ENCODE measurements at regions not wholly inside any gene's neighbourhood (a gene's known extent, or its start where the extent isn't known, plus 50 kb on each side); places are given as distances from the start of the nearest gene placed in this dataset.
"Not testable (repeated sequence)": the region's sequence is repeated elsewhere in the genome, so short reads cannot be mapped to it uniquely, and the experiment has no call there.

- no peak for TF ChIP-seq CTCF (IDR thresholded peaks at IDR 0.05; ENCODE audit: insufficient read depth, low read length, poor library complexity, severe bottlenecking)
- Histone ChIP-seq H3K4me3 (replicated peaks; ENCODE audit: low read depth, low read length) (no peak overlapping the region), H3K36me3 (ENCODE audit: control insufficient read depth, insufficient read depth, low read length) (no peaks in the 10 kb centered on the region), H3K27me3 (replicated peaks; ENCODE audit: control insufficient read depth, insufficient read depth, low read length) (no peaks in the 10 kb centered on the region)
- no peak for DNase-seq (ENCODE audit: extremely low read depth, insufficient read length)
These were observed 433.4 kb downstream of the PYDC2 start for GRCh38 chr3:191894406-191894805.

- no peak for DNase-seq (ENCODE audit: extremely low read depth, insufficient read length)
- no peaks in the 10 kb centered on the region for H3K27me3 ChIP-seq (replicated peaks; ENCODE audit: control insufficient read depth, insufficient read depth, low read length)
- H3K4me3 ChIP-seq (replicated peaks; ENCODE audit: low read depth, low read length) = no peak overlapping the region
- no peak for TF ChIP-seq CTCF (IDR thresholded peaks at IDR 0.05; ENCODE audit: insufficient read depth, low read length, poor library complexity, severe bottlenecking)
- H3K36me3 ChIP-seq (ENCODE audit: control insufficient read depth, insufficient read depth, low read length) = no peaks in the 10 kb centered on the region
These were observed 440.8 kb downstream of the PYDC2 start for GRCh38 chr3:191901741-191902140.

- DNase-seq (ENCODE audit: extremely low read depth, insufficient read length) = no peak
- TF ChIP-seq CTCF (IDR thresholded peaks at IDR 0.05; ENCODE audit: insufficient read depth, low read length, poor library complexity, severe bottlenecking) = no peak
These were observed 451.7 kb downstream of the PYDC2 start for GRCh38 chr3:191912616-191913204.

GRCh38 chr3:191915712-191916111 lies 454.7 kb downstream of the PYDC2 start:
- DNase-seq (ENCODE audit: extremely low read depth, insufficient read length) = no peak
- no peak for TF ChIP-seq CTCF (IDR thresholded peaks at IDR 0.05; ENCODE audit: insufficient read depth, low read length, poor library complexity, severe bottlenecking)
- Histone ChIP-seq H3K36me3 (ENCODE audit: control insufficient read depth, insufficient read depth, low read length) (no peaks in the 10 kb centered on the region), H3K4me3 (replicated peaks; ENCODE audit: low read depth, low read length) (no peak overlapping the region), H3K27me3 (replicated peaks; ENCODE audit: control insufficient read depth, insufficient read depth, low read length) (no peaks in the 10 kb centered on the region)

More at GRCh38 chr3:191912616-191913204, 451.7 kb downstream of the PYDC2 start:
- Histone ChIP-seq H3K27me3 (replicated peaks; ENCODE audit: control insufficient read depth, insufficient read depth, low read length) (no peaks in the 10 kb centered on the region), H3K36me3 (ENCODE audit: control insufficient read depth, insufficient read depth, low read length) (no peaks in the 10 kb centered on the region), H3K4me3 (replicated peaks; ENCODE audit: low read depth, low read length) (no peak overlapping the region)

- Histone ChIP-seq H3K27me3 (replicated peaks; ENCODE audit: control insufficient read depth, insufficient read depth, low read length) (no peaks in the 10 kb centered on the region), H3K4me3 (replicated peaks; ENCODE audit: low read depth, low read length) (no peak overlapping the region), H3K36me3 (ENCODE audit: control insufficient read depth, insufficient read depth, low read length) (no peaks in the 10 kb centered on the region)
- TF ChIP-seq CTCF (IDR thresholded peaks at IDR 0.05; ENCODE audit: insufficient read depth, low read length, poor library complexity, severe bottlenecking) = no peak
- no peak for DNase-seq (ENCODE audit: extremely low read depth, insufficient read length)
These were observed 458.6 kb downstream of the PYDC2 start for GRCh38 chr3:191919491-191920026.

GRCh38 chr3:191922570-191922969 lies 461.6 kb downstream of the PYDC2 start:
- no peaks in the 10 kb centered on the region for H3K36me3 ChIP-seq (ENCODE audit: control insufficient read depth, insufficient read depth, low read length)
- no peak for TF ChIP-seq CTCF (IDR thresholded peaks at IDR 0.05; ENCODE audit: insufficient read depth, low read length, poor library complexity, severe bottlenecking)
- no peak for DNase-seq (ENCODE audit: extremely low read depth, insufficient read length)
- H3K4me3 ChIP-seq (replicated peaks; ENCODE audit: low read depth, low read length) = no peak overlapping the region
- H3K27me3 ChIP-seq (replicated peaks; ENCODE audit: control insufficient read depth, insufficient read depth, low read length) = no peaks in the 10 kb centered on the region

GRCh38 chr3:191927183-191927817 lies 466.3 kb downstream of the PYDC2 start:
- H3K27me3 ChIP-seq (replicated peaks; ENCODE audit: control insufficient read depth, insufficient read depth, low read length); H3K4me3 ChIP-seq (replicated peaks; ENCODE audit: low read depth, low read length); DNase-seq (ENCODE audit: extremely low read depth, insufficient read length); H3K36me3 ChIP-seq (ENCODE audit: control insufficient read depth, insufficient read depth, low read length): not testable (repeated sequence)

GRCh38 chr3:191927998-191928397 lies 467.0 kb downstream of the PYDC2 start:
- DNase-seq (ENCODE audit: extremely low read depth, insufficient read length) = not testable (repeated sequence)

More at GRCh38 chr3:191927998-191928397, 467.0 kb downstream of the PYDC2 start:
- not testable (repeated sequence) for H3K36me3 ChIP-seq (ENCODE audit: control insufficient read depth, insufficient read depth, low read length); H3K4me3 ChIP-seq (replicated peaks; ENCODE audit: low read depth, low read length); H3K27me3 ChIP-seq (replicated peaks; ENCODE audit: control insufficient read depth, insufficient read depth, low read length)

Data from GM06990 (cell line).